HG03045 (cell line): ENCODE measurements at regions not wholly inside any gene's neighbourhood (a gene's known extent, or its start where the extent isn't known, plus 50 kb on each side); places are given as distances from the start of the nearest gene placed in this dataset.

Source experiments
- ATAC-seq: cut with Tn5 transposase; IDR thresholded peaks from one replicate; pipeline ENCODE4 v1.9.1; 2021; ENCODE audit warnings: mild to moderate bottlenecking, moderate library complexity; ENCODE audit not compliant: unreplicated experiment

DNA sequence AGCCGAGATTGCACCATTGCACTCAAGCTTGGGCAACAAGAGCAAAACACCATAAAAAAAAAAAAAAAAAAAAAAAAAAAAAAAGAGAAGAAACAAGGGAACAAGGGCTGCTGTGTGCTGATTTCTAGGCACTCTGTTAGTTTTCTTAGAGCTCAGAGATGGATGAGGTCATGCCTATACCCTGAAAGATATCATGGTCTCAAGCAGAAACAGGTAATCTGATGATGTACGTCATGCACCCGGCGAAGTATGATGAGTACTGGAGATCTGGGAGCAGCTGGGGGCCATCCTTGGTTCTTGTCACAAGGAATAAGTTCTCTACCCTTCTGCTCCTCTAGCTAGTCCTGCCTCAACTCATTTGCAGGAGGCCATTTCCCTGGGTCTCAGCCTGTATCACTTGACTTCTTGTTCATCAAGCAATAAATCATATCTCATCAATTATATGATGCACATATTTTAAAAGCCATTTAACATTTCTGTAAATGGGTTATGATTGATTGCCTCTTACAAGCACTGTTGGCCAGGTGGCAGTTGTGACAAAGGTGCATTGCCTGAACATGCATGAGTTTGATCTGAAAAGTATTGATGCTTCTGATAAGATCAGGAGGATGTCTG, 517.2 kb downstream of the DHX35 start:
- no peak for ATAC-seq

DNA sequence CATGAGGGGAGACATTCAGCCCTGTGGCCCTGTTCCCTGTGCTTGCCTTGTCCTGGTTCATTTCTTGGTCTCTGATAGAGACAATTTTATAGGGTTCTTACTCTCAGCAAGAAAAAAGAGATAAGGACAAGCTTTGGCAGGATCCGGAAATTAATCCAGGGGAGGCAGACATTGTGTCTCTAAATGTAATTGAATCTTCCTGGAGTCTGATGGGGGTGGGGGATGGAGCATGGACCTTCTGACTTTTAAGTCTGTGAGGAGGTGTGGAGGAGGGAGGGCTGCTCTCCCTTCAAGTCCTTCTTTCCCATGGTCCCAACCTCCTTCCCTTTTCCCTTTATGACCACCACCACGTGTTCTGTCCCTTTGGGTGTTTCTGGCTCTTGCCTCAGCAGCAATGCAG, 512.7 kb downstream of the DHX35 start:
- ATAC-seq: no peak

DNA sequence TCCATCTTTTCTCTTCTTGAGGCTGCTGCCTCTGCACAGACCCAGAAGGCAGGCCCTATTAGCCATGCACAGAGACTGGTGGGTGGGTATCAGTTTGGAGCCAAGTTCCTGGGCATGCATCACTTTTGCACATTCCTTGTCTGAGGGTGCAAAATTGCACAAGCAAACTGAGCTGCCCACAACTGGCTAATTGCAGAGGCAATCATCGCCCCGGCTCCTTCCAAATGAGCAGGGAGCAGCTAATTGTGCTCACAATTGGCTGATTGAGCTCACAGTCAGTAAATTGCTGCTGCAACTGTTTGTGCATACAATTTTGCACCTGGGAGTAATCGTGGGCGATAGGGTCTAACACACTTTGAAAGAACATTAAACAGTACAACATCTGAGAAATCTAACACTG, 511.4 kb downstream of the DHX35 start:
- no peak for ATAC-seq

DNA sequence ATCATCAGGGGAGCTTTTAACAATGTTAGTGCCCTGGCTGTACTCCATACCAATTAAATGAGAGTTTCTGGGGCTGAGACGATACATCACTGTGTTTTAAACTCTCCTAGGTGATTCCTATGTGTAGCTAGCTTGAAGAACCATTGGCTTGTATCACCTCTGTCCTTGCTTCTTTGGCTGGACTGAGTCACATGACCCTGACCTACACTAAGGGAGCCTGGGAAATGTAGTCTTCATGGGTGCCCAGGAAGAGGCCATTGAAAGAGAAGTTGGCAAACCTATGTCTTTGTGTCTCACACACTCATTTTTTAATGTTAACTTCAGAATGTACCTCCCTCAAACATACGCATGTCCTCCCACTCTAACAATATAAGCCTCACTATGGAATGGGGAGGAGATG, 506.6 kb downstream of the DHX35 start:
- no peak for ATAC-seq

DNA sequence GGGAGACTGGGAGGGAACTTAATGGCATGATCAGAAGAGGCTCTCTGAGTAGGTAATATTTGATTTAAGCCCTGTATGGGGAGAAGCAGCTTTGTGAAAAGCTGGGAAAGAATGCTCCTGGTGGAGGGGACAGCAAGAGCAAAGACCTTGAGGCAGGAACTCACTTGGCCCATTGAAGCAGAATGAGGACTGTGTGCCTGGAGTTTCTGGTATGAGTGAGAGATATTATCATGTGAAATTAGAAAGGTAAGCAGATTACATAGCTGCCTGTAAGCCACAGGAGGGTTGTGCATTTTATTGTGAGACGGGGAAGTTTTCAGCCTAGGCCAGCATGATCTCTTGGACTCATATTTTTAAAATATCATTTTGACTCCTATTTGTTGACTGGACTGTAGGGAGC, 502.1 kb downstream of the DHX35 start:
- ATAC-seq: no peak

DNA sequence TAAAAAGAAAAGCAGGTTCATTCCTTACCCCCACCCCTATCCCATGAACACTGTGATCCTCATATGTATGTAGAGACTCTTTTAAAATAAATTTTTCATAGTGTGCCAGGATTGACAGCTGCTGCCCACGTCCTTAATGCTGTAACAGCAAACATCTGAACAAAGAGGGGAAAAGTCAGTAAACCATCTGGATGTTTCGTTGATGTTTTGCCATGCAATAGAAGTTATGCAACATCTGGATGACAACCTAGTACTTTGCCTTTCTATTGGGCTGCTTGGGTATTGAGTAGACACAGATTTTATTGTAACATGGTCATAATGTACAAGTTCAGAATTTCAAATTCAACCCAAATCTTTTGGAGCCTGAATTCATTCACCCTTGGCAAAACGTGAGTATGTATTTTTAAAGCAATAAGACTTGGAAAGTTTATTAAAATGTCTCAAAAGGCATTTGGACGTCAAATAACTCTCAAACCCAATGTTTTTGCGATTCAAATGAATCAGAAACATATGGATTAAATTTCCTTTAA, 500.3 kb downstream of the DHX35 start:
- no peak for ATAC-seq

DNA sequence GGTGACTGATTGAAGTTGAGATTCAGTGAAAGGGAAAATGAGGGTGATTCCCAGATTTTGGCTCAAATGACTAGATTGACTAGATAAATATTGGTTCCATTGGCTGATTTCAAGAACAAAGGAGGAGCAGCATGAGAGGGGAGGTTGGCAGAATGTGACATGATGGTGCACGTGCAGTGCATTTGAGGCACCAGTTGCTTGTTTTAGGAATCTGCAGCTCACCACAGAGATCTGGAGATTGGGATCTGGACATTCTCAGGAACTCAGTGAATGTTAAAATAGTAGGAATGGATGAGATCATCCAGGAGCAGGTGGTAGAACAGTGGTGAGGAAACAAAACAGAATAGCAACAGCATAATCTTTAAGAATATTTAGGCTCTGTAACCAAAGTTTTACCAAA, 496.3 kb downstream of the DHX35 start:
- ATAC-seq: no peak

DNA sequence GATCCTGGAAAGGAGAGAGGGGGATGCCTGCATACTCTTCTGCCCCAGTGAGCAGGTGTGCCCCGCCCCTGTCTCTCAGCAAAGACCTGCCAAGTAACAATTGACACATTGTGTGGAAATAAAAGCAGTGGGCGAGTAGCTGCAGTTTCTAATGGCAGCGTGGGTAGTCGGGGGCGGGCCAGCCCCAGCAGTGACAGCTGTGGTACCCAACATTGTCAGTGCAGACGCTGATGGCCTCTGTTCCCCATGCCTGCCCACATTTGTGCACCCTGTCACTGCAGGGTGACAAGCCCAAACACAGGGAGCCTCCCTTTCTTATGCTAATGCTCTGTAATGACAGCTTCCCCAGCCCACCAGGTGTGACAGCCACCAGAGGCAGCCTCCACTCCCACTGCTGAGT, 491.7 kb downstream of the DHX35 start:
- no peak for ATAC-seq

DNA sequence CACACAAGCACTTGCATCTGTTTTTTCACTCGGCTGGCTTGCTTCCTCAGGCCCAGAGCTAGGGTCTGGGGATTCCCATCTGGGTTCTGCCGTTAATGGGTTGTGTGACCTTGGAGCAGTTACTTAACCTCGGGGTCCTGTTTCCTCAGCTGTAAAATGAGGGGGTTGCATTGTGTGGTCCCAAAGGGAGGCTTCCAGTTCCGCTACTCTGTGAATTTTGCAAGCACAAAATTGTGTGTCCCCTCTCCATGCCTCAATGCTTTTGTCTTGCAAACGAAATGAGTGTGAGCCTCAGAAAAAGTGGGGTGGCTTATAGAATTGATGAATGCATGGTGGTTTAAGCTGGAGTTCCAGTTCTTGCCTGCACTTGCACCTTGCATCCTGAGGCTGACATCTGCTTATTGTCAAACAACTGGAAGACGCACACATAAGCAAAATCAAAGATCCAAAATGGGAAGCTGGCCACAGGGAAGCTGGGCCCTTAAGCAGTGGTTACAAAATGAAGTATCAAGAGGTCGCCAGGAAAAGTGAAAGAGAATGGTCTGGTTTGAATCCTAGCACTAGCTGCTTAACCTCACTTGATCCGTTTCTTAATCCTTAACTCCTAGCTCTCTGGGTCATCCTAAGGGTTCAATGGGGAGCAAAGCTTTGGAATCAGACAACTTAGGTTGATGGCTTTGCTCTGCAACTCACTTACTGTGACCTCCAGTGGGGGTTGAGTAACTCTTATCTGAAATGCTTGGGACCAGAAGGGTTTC, 490.6 kb downstream of the DHX35 start:
- ATAC-seq: no peak

DNA sequence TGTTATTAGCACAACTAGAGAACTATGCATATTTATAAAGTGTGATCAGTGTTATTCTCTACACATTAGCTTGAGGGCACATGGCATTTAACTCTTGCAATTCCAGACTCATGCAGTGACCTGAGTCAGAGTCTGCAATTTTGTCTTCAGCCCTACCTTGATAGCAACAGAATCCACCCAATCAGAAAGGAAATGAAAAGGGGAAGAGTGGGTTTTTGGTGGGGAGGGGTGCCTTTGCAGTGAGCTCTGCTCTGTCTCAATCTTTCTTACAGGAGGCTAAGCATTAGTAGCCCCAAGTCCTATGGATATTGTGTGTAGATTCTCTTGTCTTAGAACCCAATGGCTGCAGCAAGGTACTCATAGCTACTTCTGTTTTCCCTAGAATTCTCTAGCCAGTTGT, 489.2 kb downstream of the DHX35 start:
- no peak for ATAC-seq

DNA sequence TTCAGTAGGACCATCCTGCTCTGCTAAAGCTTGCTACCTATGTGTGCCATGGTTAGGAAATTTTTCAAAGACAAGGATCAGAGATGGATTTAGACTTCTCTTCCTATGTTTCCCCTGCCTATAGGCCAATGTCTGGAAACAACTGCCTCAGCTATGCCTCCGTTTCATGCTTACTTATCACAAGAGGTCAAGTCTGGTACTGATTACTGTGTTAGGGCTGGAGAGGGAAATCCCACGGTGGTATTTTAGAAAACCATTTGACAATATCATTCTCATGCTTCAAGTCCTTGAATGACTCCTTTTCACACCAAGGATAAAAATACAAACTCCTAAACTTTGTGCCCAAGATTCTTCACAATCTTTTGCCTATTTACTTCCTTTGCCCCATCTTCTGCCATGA, 484.3 kb downstream of the DHX35 start:
- no peak for ATAC-seq

DNA sequence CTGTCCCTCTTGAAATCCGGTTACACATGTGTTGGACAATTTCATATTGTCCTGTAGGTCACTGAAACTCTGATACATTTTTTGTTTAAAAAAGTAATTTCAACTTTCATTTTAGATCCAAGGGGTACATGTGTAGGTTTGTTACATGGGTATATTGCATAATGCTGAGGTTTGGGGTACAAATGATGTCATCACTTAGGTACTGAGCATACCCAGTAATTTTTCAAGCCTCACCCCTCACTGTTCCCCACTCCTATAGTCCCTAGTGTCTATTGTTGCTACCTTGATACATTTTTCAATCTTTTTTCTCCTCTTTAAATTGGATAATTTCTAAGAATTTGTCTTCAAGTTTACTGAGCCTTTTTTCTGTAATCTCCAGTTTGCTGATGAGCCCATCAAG, 483.0 kb downstream of the DHX35 start:
- ATAC-seq: no peak

DNA sequence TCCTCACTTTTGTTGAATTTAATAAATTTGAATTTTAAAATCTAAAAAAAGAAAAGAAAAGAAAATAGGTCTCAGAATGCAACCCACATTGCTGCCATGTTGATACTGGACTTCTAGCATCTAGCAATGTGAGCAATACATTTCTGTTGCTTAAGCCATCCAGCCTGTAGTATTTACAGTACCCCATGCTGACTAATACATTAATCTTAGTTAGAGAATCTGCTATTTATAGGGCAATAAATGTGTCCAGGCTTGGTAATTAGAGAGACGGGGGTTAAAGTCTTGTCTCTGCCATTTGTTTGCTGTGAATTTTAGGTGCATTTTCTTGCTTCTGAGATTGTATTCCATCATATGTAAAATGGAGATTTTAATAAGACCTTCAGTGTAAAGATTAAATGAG, 471.3 kb downstream of the DHX35 start:
- no peak for ATAC-seq

DNA sequence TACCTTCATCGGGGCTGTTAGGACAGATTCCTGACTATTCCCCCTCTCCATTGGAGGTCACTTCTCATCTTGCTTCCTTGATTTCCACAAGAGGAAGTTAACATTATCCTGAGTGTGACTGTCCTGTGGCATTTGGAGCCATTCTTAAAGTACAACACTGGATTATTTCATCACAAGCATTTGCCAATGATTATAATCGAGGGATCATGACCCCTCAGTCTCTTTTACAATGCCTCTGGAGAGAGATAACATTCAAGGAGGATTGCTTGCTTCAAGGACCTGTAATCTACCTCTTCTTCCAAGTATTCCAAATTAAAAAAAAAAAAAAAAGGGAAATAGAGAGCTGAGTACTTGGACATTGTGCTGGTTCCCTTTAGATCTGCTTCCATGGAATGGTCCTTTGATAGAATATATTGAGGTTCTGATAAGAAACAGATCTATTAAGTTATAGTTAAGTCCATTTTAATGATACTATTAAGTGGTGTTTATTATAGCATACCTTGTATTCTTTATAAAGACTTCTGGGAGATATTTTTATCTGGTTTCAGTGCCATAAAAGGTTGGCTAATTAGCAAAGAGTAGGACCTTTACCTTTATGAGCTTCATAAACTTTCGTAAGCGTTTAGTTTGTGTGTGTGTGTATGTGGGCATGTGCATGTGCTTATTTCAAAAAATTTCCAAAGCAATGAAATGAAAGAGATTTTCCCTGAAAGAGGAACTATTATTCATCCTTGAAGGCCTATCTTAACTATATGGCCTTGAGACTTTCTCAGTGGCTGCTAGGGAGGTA, 469.1 kb downstream of the DHX35 start:
- no peak for ATAC-seq

DNA sequence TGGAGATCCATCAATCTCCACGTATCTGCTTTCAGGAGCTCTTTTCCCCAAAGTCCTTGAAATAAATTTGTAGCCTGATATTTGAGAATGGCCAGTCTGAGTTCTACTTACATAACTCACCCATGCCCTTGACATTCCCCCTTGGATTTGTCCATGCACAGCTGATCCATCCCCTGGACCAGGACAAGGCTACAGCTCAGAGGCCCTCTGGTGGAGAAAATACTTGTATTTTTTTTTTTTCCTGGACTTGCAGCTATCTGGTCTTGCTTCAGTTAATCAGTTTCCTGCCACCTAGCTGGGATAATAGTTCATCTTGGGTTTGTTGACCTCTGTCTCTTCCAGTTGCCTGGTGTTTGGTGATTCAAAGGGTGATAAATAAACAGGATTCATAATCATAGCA, 467.6 kb downstream of the DHX35 start:
- ATAC-seq: no peak

DNA sequence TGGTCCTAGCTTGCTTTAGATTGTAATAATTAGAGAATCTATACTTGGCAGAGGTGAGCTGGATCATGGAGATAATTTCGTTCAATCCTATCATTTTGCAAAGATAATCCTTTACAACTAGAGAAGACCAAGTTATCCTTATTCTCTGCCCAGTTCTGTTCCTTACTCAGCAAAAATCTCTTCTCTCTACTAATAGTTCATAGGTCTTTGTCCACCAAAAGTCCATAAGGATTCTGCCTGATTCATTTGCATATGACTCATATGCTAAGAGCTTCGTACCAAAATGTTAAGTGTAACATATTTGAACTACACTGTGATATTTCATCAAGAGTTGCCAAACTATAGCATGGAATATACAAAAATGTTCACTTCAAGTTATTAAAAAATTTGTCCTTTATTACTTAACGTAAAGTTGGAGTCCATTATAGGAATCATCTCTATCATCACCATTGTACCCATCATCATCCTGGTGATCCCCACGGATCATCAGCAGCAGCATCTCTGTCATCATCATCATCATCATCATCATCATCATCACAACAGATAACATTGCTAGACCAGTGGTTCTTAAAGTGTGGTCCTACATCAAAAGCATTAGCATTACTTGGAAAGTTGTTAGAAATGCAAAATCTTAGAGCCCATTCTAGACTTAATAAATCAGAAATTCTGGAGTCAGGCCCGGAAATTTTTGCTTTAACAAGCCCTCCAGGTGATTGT, 463.0 kb downstream of the DHX35 start:
- ATAC-seq: no peak

DNA sequence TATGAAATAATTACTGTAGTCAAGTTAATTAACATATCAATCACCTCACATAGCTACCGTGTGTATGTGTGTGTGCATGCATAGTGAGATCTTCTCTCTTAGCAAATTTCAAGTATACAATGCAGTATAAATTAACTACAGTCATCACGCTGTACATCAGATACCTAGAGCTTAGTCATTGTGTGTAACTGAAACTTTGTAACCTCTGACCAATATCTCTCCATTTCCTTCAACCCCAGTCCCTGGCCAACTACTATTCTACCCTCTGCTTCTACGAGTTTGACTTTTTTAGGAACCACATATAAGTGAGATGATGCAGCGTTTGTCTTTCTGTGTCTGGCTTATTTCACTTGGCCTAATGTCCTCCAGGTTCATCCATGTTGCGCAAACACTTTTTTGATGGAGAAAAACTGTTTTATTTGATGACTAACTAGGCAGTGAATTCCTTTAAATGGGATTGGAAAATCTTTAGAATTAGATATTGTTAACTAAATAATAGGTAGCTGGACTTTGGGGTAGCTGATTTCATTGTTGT, 459.5 kb downstream of the DHX35 start:
- ATAC-seq: no peak

DNA sequence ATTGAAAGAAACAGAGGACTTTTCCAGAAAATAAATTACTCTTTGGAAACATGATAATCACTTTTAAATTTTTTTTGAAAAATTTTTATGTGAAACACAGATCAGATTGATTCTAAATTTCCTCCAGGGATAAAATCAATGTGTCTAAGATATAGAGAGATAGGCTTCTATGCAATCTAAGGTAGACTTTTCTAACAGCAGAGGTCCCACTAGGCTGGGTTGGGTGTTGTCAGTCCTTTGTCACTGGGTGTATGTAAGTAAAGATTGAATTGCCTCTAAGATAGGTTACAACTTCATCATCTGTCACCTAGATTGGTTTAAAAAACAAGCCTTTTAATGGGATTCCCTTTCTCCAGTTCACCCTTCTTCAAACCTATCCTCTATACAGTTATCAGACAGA, 449.9 kb downstream of the DHX35 start:
- ATAC-seq: no peak

DNA sequence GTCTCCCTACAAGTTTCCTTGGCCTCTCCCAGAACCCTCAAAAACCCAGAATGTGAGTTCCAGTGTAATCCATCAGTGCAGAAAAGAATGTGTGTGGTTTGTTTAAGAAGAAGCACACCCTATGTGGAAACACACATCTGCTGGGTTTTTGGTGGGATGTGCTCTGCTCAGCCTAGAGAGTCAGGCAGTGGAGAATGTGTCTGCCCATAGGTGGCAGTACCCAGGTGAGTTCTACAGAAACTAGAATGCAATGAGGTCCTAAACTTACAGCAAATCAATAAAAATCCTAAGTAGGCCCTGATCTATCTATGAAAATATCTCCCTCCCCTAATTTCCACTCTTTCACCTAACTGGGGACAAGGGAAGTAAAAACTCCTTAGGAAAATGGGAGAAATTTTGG, 437.3 kb downstream of the DHX35 start:
- ATAC-seq: no peak

DNA sequence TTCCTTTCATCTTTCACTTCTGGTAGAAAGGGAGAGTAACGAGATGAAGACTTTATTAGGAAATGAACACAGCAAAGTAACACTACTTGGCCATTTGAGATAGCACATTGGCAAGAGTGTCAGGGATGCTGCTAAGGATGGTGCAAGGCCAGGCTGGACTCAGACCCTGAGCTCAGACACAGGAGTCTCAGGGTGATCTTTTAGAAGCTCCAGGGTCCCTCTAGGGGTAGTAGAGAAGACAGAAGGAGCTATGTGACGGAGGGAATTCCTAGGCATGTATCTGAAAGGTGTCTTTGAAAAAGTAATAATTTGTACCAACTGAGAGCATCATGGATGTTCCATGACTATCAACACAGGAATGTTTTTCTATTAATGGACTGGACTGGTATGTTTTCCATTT, 436.5 kb downstream of the DHX35 start:
- no peak for ATAC-seq

DNA sequence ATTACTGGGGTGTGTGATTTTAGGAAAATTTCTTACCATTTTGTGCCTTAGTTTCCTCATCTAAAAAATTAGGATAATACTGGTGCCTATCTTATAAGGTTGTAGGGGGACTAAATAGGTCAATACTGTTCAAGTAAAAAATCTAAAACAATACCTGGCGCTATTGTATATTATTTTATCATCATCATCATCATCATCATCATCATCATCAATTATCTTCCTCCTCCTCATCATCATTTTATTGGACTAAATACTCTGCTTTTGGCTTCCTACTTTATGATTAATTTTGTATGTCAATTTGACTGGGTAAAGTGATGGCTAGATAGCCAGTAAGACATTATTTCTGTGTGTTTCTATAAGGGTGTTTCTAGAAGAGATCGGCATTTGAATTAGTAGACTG, 435.5 kb downstream of the DHX35 start:
- no peak for ATAC-seq
